ENCODE measurements at regions not wholly inside any gene's neighbourhood (a gene's known extent, or its start where the extent isn't known, plus 50 kb on each side); places are given as distances from the start of the nearest gene placed in this dataset.
"Not testable (repeated sequence)": the region's sequence is repeated elsewhere in the genome, so short reads cannot be mapped to it uniquely, and the experiment has no call there.

- H3K4me3 ChIP-seq (ENCODE audit: low read length in 3 of 3), result peak overlapping the region; percentile 68 to 77 (median 73)
- intact Hi-C loops (cut with DNase I); H3K9me3 ChIP-seq (ENCODE audit: control insufficient read depth in 2 of 3, insufficient read depth in 1 of 3, low read length in 3 of 3): not testable (repeated sequence)
These were observed 127.5 kb upstream of the PABPC3 start for GRCh38 chr13:24968416-24968815.

GRCh38 chr13:24973102-24973501 lies 122.8 kb upstream of the PABPC3 start:
- H3K36me3 ChIP-seq (ENCODE audit: control insufficient read depth in 2 of 3, insufficient read depth in 3 of 3, low read length in 3 of 3); H3K4me3 ChIP-seq (ENCODE audit: low read length in 3 of 3); H3K9ac ChIP-seq (ENCODE audit: low read length in 3 of 3); H3K27me3 ChIP-seq (ENCODE audit: control insufficient read depth, insufficient read depth, low read length); intact Hi-C loops (cut with DNase I); FAIRE-seq; H3K4me1 ChIP-seq (ENCODE audit: control insufficient read depth in 2 of 3, insufficient read depth in 2 of 3, low read depth in 1 of 3, low read length in 3 of 3); H3K9me3 ChIP-seq (ENCODE audit: control insufficient read depth in 2 of 3, insufficient read depth in 1 of 3, low read length in 3 of 3); H3K27ac ChIP-seq (ENCODE audit: low read depth in 2 of 2, low read length in 2 of 2); DNase-seq: not testable (repeated sequence)

More at GRCh38 chr13:24968416-24968815, 127.5 kb upstream of the PABPC3 start:
- peak; percentile 5 for TF ChIP-seq CTCF (IDR thresholded peaks at IDR 0.05; ENCODE audit: borderline replicate concordance, extremely low read depth, insufficient read depth)
- H3K4me1 ChIP-seq (ENCODE audit: control insufficient read depth in 2 of 3, insufficient read depth in 2 of 3, low read depth in 1 of 3, low read length in 3 of 3); H3K36me3 ChIP-seq (ENCODE audit: control insufficient read depth in 2 of 3, insufficient read depth in 3 of 3, low read length in 3 of 3); FAIRE-seq; H3K27me3 ChIP-seq (ENCODE audit: control insufficient read depth, insufficient read depth, low read length); H3K27ac ChIP-seq (ENCODE audit: low read depth in 2 of 2, low read length in 2 of 2): not testable (repeated sequence)
- H3K9ac ChIP-seq (ENCODE audit: low read length in 3 of 3), result peak overlapping the region in 2 of 3 donors; percentile 67 to 68
- DNase-seq, result peak in 2 of 5 donors; percentile 46 to 51

- H3K4me3 ChIP-seq (ENCODE audit: low read length in 3 of 3); H3K27me3 ChIP-seq (ENCODE audit: control insufficient read depth, insufficient read depth, low read length); intact Hi-C loops (cut with DNase I); DNase-seq; H3K9me3 ChIP-seq (ENCODE audit: control insufficient read depth in 2 of 3, insufficient read depth in 1 of 3, low read length in 3 of 3); FAIRE-seq; H3K36me3 ChIP-seq (ENCODE audit: control insufficient read depth in 2 of 3, insufficient read depth in 3 of 3, low read length in 3 of 3); H3K9ac ChIP-seq (ENCODE audit: low read length in 3 of 3); H3K4me1 ChIP-seq (ENCODE audit: control insufficient read depth in 2 of 3, insufficient read depth in 2 of 3, low read depth in 1 of 3, low read length in 3 of 3); H3K27ac ChIP-seq (ENCODE audit: low read depth in 2 of 2, low read length in 2 of 2): not testable (repeated sequence)
These were observed 114.6 kb upstream of the PABPC3 start for GRCh38 chr13:24981181-24981803.

- Histone ChIP-seq H3K9ac (ENCODE audit: low read length in 3 of 3) (no peak overlapping the region), H3K4me3 (ENCODE audit: low read length in 3 of 3) (no peak overlapping the region), H3K4me1 (ENCODE audit: control insufficient read depth in 2 of 3, insufficient read depth in 2 of 3, low read depth in 1 of 3, low read length in 3 of 3) (no peaks in the 10 kb centered on the region), H3K27me3 (ENCODE audit: control insufficient read depth, insufficient read depth, low read length) (no peaks in the 10 kb centered on the region), H3K27ac (ENCODE audit: low read depth in 2 of 2, low read length in 2 of 2) (no peak overlapping the region), H3K36me3 (ENCODE audit: control insufficient read depth in 2 of 3, insufficient read depth in 3 of 3, low read length in 3 of 3) (no peaks in the 10 kb centered on the region), H3K9me3 (ENCODE audit: control insufficient read depth in 2 of 3, insufficient read depth in 1 of 3, low read length in 3 of 3) (no peaks in the 10 kb centered on the region)
- no peak for DNase-seq
- no peak for FAIRE-seq
- intact Hi-C loops (cut with DNase I), result no loop called here
- TF ChIP-seq CTCF (IDR thresholded peaks at IDR 0.05; ENCODE audit: borderline replicate concordance, extremely low read depth, insufficient read depth), result no peak
These were observed 113.5 kb upstream of the PABPC3 start for GRCh38 chr13:24982333-24982999.

All from kidney (tissue), 13 donors.